GM19023 (cell line): ENCODE measurements at regions not wholly inside any gene's neighbourhood (a gene's known extent, or its start where the extent isn't known, plus 50 kb on each side); places are given as distances from the start of the nearest gene placed in this dataset.
"Not testable (repeated sequence)": the region's sequence is repeated elsewhere in the genome, so short reads cannot be mapped to it uniquely, and the experiment has no call there.

Source experiments
- ATAC-seq: cut with Tn5 transposase; IDR thresholded peaks from one replicate; pipeline ENCODE4 v1.9.1; 2021; ENCODE audit warnings: mild to moderate bottlenecking, moderate library complexity; ENCODE audit not compliant: unreplicated experiment

DNA sequence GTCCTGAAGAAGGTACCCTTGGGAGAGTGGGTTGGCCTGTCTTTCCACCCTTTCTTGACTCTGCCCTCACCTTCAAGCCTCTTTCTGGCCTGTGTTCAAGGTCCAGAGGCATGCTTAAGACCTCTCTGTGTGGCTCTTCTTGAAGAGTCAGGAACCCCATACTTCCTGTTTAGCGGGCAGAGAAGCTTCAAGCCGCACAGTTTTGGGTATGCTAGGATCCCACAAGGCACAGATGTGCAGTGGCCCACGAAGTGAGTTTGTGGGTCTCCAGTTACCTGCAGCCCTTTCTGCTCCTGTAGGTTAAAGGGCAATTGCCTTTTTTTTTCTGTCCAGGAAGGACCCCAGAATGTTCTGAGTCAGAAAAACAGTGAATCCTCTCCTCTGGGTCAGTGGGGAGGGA lies 87.4 kb upstream of the FCGR1A start:
- ATAC-seq, result not testable (repeated sequence)

- ATAC-seq, result not testable (repeated sequence)
Measured at GRCh38 chr1:149700220-149700619, 82.3 kb upstream of the FCGR1A start.

DNA sequence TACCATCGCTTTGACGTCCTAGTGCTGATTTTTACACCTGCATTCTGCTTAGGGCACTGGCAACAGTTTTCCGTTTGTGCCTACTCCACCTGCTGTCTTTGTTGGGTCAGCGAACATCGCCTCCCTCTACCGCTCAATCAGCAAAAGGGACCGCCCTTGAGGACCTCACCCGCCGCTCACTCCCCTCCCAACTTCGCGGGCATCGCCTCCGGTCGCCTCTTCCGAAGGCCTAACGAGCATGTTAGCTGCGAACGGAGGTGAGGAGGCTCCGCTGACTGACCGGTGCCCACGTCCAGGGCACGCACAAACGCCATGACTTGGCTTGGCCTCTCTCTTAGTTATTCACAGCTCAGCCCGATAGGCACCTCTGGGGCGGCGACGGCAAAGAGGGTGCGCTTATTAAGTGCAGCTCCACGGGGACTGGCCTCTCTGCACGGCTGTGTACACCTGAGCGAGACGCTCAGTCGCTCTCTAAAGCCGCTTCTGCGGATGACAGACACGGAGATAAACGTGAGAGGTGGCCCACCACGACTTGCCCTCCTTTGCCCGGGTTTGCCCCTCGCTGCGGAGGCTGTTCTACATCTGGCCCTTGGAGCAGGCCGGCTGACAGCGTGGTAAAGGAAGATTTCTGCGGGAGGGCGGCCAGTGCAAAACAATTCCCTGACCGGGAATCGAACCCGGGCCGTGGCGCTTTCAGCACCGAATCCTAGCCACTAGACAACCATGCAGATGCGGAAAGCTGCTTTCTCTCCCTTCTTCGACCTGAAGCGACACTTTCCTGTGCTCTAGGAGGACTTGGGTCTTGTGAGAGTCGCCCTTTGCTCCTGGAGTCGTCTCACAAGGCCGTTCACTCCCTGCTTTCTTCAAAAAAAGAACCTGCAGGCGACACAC lies 81.6 kb upstream of the FCGR1A start:
- not testable (repeated sequence) for ATAC-seq

DNA sequence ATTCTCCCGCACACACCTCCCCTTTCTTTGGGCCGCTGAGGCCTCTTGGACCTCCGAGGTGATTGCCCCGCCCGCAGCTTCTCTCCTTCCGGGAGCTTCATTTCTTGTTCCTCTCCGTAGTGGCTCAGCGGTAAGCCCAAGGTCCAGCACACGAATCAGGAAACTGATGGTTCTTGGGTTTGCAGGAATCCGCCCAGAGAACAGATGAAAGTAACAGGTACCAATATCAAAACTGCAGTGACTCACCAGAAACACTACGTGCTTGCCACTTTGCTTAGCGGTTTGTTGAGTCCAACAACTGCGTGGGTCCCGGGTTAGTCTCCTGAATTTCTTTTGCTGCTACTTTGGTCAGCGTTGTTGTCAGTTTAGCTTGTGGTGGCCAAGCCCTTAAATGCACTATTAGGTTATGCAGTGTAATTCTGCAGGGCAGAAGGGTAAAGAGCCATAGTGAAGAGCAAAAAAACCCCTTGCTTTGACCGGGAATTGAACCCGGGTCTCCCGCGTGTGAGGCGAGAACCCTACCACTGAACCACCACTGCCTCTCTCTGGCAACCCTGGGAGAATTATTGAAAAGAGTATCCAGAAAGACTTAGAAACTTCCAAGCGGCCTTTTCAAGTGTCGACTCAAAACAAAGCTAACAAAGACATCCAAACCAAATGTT lies 74.2 kb upstream of the FCGR1A start:
- not testable (repeated sequence) for ATAC-seq

- ATAC-seq, result peak; percentile 57
Measured at GRCh38 chr1:149711651-149712050, 70.8 kb upstream of the FCGR1A start.

- ATAC-seq, result not testable (repeated sequence)
Measured at GRCh38 chr1:149712154-149712927, 70.2 kb upstream of the FCGR1A start.

GRCh38 chr1:149713513-149713912 lies 69.0 kb upstream of the FCGR1A start:
- ATAC-seq, result not testable (repeated sequence)

DNA sequence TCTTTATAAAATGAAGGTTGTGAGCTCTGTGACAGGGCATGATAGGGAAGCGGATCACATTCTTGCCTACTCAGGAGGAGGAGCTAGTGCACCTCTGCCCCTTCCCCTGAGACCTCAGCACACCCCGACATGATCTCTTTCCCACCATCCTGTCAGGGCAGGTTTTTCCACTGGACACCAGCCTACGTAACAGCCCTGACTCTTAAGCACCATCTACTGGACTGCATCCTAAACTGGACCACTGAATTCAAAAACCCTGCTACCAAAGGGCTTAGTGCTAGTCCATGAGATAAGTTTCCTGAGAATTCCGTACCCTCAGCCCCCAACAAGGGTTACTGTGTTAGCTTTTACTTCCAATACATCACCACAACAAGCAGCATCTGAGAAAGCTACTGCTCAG lies 68.5 kb upstream of the FCGR1A start:
- ATAC-seq, result not testable (repeated sequence)

DNA sequence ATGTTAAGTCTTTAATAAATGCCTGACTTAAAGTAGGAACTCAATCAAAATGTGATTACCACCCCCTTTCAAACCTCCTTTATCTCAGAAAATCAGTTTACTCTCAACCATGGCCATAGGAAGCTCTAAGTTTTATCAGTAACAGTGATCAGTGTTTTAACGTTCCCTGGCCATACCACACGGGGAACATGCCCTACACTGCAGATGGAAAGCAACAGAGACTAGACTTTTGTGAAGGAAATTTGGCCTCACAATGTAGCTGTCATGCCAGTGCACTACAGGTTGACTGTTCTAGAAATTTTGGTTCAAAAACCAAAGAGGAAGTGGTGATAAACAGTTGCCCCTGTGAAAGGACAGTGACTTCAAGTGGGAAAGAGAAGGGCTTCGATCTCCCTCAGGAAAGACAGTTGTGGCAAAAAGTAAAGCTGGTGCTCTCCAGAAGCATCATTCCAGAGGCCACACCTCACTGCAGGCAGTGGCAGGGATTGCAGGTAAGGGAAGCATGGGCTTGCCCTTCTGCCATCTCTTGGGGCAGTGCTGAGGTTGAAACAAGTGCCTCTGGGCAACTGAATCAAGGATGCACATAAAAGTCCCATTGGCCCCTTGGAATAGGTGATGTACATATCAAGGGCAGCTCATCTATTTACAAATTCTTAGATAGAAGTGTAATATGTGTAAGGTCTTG lies 57.7 kb upstream of the FCGR1A start:
- ATAC-seq, result not testable (repeated sequence)

DNA sequence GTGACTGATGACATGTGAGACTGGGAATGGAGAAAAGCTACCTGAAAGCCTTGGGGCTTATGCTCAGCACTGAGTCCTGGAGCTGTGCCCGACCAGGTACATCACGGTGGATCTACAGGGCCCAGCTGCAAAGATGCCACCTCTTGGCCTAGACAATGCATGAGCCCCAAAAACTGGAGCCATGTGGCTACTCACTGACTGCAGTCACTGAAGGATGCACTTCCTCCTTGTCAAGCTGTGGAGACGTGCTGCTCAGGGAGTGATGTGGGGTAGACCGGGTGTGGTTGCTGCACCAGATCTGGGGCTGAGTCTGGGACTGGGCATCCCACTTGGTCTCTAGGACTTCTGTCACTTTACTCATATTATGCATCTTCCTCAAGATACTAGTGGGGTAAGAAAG lies 55.8 kb upstream of the FCGR1A start:
- not testable (repeated sequence) for ATAC-seq

DNA sequence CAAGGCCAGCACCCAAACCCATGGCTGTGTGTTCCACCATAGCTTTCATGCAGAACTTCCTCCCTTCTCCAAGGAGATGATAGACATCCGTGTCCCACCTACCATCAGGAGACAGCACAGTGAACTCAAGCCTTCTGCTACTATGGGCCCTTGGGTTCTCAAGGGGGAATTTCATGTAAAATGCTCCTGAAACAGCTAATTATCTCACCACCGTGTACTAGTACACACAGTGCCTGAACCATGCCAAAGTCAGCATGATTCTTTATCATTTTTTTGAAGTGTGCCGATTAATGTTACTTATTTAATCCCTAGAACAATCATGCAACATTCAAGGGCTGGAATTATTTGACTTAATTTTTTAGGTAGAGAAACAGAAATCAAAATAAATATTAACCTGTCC lies 53.9 kb upstream of the FCGR1A start:
- ATAC-seq, result not testable (repeated sequence)
